H1 (cell line): ENCODE measurements at regions not wholly inside any gene's neighbourhood (a gene's known extent, or its start where the extent isn't known, plus 50 kb on each side); places are given as distances from the start of the nearest gene placed in this dataset.

Experiments used
- CHD7 ChIP-seq: fragments of 300-600 bp; sonication (generic); IDR thresholded peaks from 2 replicates; pipeline ENCODE4 v1.7.1; 2012; ENCODE audit warnings: low read length, moderate library complexity, mild to moderate bottlenecking, inconsistent platforms; ENCODE audit not compliant: insufficient replicate concordance
- GABPA ChIP-seq: IDR thresholded peaks from 2 replicates; pipeline ENCODE4 v1.6.1; 2011; ENCODE audit warnings: mild to moderate bottlenecking, low read length, moderate library complexity, borderline replicate concordance; ENCODE audit not compliant: insufficient read depth
- TAF7 ChIP-seq: optimal IDR thresholded peaks from 2 replicates; pipeline ENCODE3; 2011; ENCODE audit warnings: low read depth, mild to moderate bottlenecking, inconsistent platforms, low read length, moderate library complexity, borderline replicate concordance
- TBP ChIP-seq: IDR thresholded peaks from 2 replicates; pipeline ENCODE4 v1.6.1; 2011; ENCODE audit warnings: low read depth, low read length, improper control_type of control experiment

GRCh38 chr21:28240586-28240985, 752.1 kb downstream of the LTN1 start (continued):
- no peak for TF ChIP-seq CHD7
- TF ChIP-seq TAF7 = no peak
- TF ChIP-seq TBP = no peak
- TF ChIP-seq GABPA = no peak
